ENCODE measurements at regions not wholly inside any gene's neighbourhood (a gene's known extent, or its start where the extent isn't known, plus 50 kb on each side); places are given as distances from the start of the nearest gene placed in this dataset.

GRCh38 chr5:141790630-141791029, 87.6 kb downstream of the PCDH1 start:
- H3K36me3 ChIP-seq (ENCODE audit: control insufficient read depth, insufficient read depth, low read length): no peaks in the 10 kb centered on the region
- DNase-seq (ENCODE audit: extremely low read depth, insufficient read length): no peak
- no peak overlapping the region for H3K4me3 ChIP-seq (replicated peaks; ENCODE audit: low read depth, low read length)
- TF ChIP-seq, protein P1, sequence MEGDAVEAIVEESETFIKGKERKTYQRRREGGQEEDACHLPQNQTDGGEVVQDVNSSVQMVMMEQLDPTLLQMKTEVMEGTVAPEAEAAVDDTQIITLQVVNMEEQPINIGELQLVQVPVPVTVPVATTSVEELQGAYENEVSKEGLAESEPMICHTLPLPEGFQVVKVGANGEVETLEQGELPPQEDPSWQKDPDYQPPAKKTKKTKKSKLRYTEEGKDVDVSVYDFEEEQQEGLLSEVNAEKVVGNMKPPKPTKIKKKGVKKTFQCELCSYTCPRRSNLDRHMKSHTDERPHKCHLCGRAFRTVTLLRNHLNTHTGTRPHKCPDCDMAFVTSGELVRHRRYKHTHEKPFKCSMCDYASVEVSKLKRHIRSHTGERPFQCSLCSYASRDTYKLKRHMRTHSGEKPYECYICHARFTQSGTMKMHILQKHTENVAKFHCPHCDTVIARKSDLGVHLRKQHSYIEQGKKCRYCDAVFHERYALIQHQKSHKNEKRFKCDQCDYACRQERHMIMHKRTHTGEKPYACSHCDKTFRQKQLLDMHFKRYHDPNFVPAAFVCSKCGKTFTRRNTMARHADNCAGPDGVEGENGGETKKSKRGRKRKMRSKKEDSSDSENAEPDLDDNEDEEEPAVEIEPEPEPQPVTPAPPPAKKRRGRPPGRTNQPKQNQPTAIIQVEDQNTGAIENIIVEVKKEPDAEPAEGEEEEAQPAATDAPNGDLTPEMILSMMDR (IDR thresholded peaks at IDR 0.05; ENCODE audit: insufficient read depth, low read length, poor library complexity, severe bottlenecking): no peak
- no peaks in the 10 kb centered on the region; the same call in 1 of the 2 replicates for H3K27me3 ChIP-seq (replicated peaks; ENCODE audit: control insufficient read depth, insufficient read depth, low read length)

GRCh38 chr5:141789330-141789729, 88.9 kb downstream of the PCDH1 start:
- TF ChIP-seq, protein P1 (IDR thresholded peaks at IDR 0.05; ENCODE audit: insufficient read depth, low read length, poor library complexity, severe bottlenecking): no peak
- Histone ChIP-seq H3K4me3 (replicated peaks; ENCODE audit: low read depth, low read length) (no peak overlapping the region), H3K36me3 (ENCODE audit: control insufficient read depth, insufficient read depth, low read length) (no peaks in the 10 kb centered on the region), H3K27me3 (replicated peaks; ENCODE audit: control insufficient read depth, insufficient read depth, low read length) (no peaks in the 10 kb centered on the region; the same call in 1 of the 2 replicates)
- no peak for DNase-seq (ENCODE audit: extremely low read depth, insufficient read length)

DNA sequence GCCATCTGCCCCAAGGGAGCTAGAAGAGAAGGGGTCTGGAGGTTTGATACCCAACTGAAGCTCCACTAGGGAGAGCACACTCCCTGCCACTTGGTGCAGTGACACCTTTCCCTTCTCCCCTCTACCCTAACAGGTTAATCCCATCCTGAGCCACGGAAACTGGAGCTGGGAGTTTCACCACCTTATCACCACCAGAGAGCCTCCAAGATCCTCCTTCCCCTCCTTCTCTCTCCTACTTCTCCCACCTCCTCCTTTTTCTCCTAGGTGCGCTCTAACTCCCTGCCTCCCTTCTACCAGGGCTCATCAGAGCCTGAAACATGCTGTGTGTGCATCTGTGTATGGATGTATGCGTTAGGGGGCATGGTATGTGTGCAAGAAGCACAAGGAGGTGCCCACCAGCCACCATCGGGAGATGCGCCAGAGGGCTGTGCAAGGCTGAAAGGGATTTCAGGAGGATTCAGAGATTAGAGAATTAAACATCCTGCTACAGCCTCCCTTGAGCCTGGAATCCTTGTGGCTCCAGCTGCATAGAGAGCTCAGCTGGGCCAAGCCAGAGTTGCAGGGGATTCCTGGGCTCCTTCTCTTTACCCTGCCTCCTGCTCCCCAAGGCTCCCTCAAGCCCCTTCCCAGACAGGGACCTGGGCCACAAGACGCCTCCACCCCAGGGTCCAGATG, 89.8 kb downstream of the PCDH1 start:
- Histone ChIP-seq H3K4me3 (replicated peaks; ENCODE audit: low read depth, low read length) (no peak overlapping the region), H3K36me3 (ENCODE audit: control insufficient read depth, insufficient read depth, low read length) (no peaks in the 10 kb centered on the region), H3K27me3 (replicated peaks; ENCODE audit: control insufficient read depth, insufficient read depth, low read length) (no peaks in the 10 kb centered on the region; the same call in none of the 2 replicates)
- no peak for DNase-seq (ENCODE audit: extremely low read depth, insufficient read length)
- TF ChIP-seq, protein P1 (IDR thresholded peaks at IDR 0.05; ENCODE audit: insufficient read depth, low read length, poor library complexity, severe bottlenecking): no peak

DNA sequence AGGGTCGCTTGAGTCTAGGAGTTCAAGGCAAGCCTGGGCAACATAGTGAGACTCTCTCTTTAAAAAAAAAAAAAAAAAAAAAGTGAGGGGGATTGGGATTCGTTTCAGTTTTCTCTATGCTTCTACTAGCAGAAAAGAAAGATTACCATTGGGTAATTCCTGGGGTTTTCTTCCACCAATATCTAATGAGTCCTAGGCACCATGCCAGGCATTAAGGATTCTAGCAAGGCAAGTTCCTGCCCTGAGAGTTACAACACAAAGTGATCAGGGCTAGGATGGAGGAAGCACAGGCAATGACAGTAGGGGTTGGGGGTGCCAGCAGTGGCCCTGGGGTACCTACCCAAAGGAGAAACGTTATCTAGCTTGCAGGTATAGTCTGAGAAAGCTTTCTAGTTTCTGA, 90.8 kb downstream of the PCDH1 start:
- TF ChIP-seq, protein P1 (IDR thresholded peaks at IDR 0.05; ENCODE audit: insufficient read depth, low read length, poor library complexity, severe bottlenecking): no peak
- no peak for DNase-seq (ENCODE audit: extremely low read depth, insufficient read length)
- Histone ChIP-seq H3K4me3 (replicated peaks; ENCODE audit: low read depth, low read length) (no peak overlapping the region), H3K36me3 (ENCODE audit: control insufficient read depth, insufficient read depth, low read length) (no peaks in the 10 kb centered on the region), H3K27me3 (replicated peaks; ENCODE audit: control insufficient read depth, insufficient read depth, low read length) (no peaks in the 10 kb centered on the region; the same call in none of the 2 replicates)

DNA sequence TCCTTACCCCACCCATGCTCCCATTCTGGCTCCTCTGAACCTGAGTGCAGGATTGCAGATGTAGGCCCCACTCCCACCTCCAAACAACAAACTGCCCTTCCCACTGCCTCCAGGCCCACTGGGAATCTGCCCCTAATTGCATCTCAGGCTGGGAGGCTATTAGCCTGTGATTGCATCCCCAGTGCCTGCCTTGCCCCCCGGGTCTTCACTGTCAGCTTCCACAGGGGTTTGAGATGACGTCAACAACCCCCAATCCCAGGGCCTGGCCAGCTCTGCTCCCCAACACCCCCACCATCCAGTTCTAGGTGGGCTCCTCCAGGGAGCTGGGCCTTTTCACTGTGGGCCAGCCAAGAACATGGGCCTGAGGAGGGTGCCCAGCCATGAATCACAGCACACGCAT, 91.5 kb downstream of the PCDH1 start:
- Histone ChIP-seq H3K36me3 (ENCODE audit: control insufficient read depth, insufficient read depth, low read length) (no peaks in the 10 kb centered on the region), H3K4me3 (replicated peaks; ENCODE audit: low read depth, low read length) (no peak overlapping the region), H3K27me3 (replicated peaks; ENCODE audit: control insufficient read depth, insufficient read depth, low read length) (no peaks in the 10 kb centered on the region; the same call in none of the 2 replicates)
- TF ChIP-seq, protein P1 (IDR thresholded peaks at IDR 0.05; ENCODE audit: insufficient read depth, low read length, poor library complexity, severe bottlenecking): no peak
- no peak for DNase-seq (ENCODE audit: extremely low read depth, insufficient read length)

Measured in GM06990 (cell line).